GM13977 (cell line): ENCODE measurements at regions not wholly inside any gene's neighbourhood (a gene's known extent, or its start where the extent isn't known, plus 50 kb on each side); places are given as distances from the start of the nearest gene placed in this dataset.

ENCODE experiments used
- DNase-seq: peaks from one replicate; pipeline ENCODE4 v3.0.0; 2012; ENCODE audit warnings: low spot score
- CTCF ChIP-seq: IDR thresholded peaks from 2 replicates; pipeline ENCODE4 v1.5.1; 2012; ENCODE audit warnings: mild to moderate bottlenecking, control low read depth; ENCODE audit not compliant: insufficient read depth; ENCODE audit errors: extremely low read depth, missing control alignments
- in situ Hi-C: fragments of 300-500 bp; cut with MboI; formaldehyde crosslinking; loops from one replicate; pipeline ENCODE4 v1.12.0; 2022; ENCODE audit warnings: low sequenced_read_pairs, low pct_unique_long_range_greater_than_20kb, mixed read lengths, inconsistent platforms; ENCODE audit not compliant: unreplicated experiment

GRCh38 chr9:95605101-95605500, 88.3 kb upstream of the PTCH1 start:
- in situ Hi-C loops: no loop called here
- TF ChIP-seq CTCF: no peak
- no peak for DNase-seq

GRCh38 chr9:95598236-95598635, 81.5 kb upstream of the PTCH1 start:
- TF ChIP-seq CTCF: no peak
- DNase-seq: no peak

GRCh38 chr9:95595721-95596295, 79.0 kb upstream of the PTCH1 start:
- in situ Hi-C loops: no loop called here
- no peak for DNase-seq
- TF ChIP-seq CTCF: no peak

More at GRCh38 chr9:95598236-95598635, 81.5 kb upstream of the PTCH1 start:
- in situ Hi-C loops: no loop called here

- TF ChIP-seq CTCF: no peak
- in situ Hi-C loops: no loop called here
- no peak for DNase-seq
Observed at GRCh38 chr9:95592931-95593330, 76.2 kb upstream of the PTCH1 start.

- no peak for DNase-seq
- TF ChIP-seq CTCF: no peak
- in situ Hi-C loops: no loop called here
Observed at GRCh38 chr9:95588724-95589588, 72.2 kb upstream of the PTCH1 start.

GRCh38 chr9:95587021-95587964, 70.5 kb upstream of the PTCH1 start:
- TF ChIP-seq CTCF: no peak
- DNase-seq: no peak
- in situ Hi-C loops: no loop called here
